Sigmoid colon (tissue), 6 donors: ENCODE measurements at regions not wholly inside any gene's neighbourhood (a gene's known extent, or its start where the extent isn't known, plus 50 kb on each side); places are given as distances from the start of the nearest gene placed in this dataset.

Experiments
- DNase-seq: peaks from one replicate; pipeline ENCODE4 v3.0.0-alpha.2; 2019
- H3K27ac ChIP-seq, 4 donors: fragments of 200-600 bp; sonication (generic); one replicate each; pipeline ENCODE4 v1.5.1; 2016 to 2019; ENCODE audit warnings: mild to moderate bottlenecking in 1 of 4
- H3K27me3 ChIP-seq, 3 donors: fragments of 200-600 bp; sonication (generic); one replicate each; pipeline ENCODE4 v1.5.1; 2019; ENCODE audit warnings: mild to moderate bottlenecking in 1 of 3
- H3K36me3 ChIP-seq, 4 donors: fragments of 200-600 bp; sonication (generic); one replicate each; pipeline ENCODE4 v1.5.1; 2016 to 2019
- H3K4me1 ChIP-seq, 4 donors: fragments of 200-600 bp; sonication (generic); one replicate each; pipeline ENCODE4 v1.5.1; 2017 to 2019
- H3K4me3 ChIP-seq, 4 donors: fragments of 200-600 bp; sonication (generic); one replicate each; pipeline ENCODE4 v1.5.1; 2017 to 2019; ENCODE audit warnings: mild to moderate bottlenecking in 2 of 4, moderate library complexity in 1 of 4
- H3K9me3 ChIP-seq, 4 donors: fragments of 200-600 bp in 3 of 4; sonication (generic) in 3 of 4; one replicate each; pipeline versions ENCODE4 v1.5.1 to v1.6.1; 2013 to 2019
- CTCF ChIP-seq, 4 experiments: fragments of 450-650 bp in 3 of 4; fragments of 200-600 bp in 1 of 4; IDR thresholded peaks; one replicate each; pipeline ENCODE4 v1.5.1; 2016 to 2019; ENCODE audit warnings: antibody characterized with exemption in 4 of 4, mild to moderate bottlenecking in 3 of 4, moderate library complexity in 2 of 4
- EP300 ChIP-seq, 4 donors: sonication (generic); formaldehyde crosslinking; IDR thresholded peaks; one replicate each; pipeline ENCODE4 v1.6.1; 2017; ENCODE audit warnings: antibody characterized with exemption in 4 of 4
- POLR2A ChIP-seq, 2 donors: fragments of 450-650 bp; IDR thresholded peaks; one replicate each; pipeline ENCODE4 v1.6.1; 2016; ENCODE audit warnings: antibody characterized with exemption in 2 of 2, mild to moderate bottlenecking in 2 of 2, moderate library complexity in 2 of 2
- POLR2AphosphoS5 ChIP-seq, 4 donors: sonication (generic); formaldehyde crosslinking; IDR thresholded peaks; one replicate each; pipeline ENCODE4 v1.6.1; 2017; ENCODE audit warnings: antibody characterized with exemption in 4 of 4
- WGBS, 2 donors: extraction: QIAGEN DNeasy Blood & Tissue Kit; methylation state at CpG; one replicate each; pipeline ENCODE4 v1.1.7; 2013; 5-methylcytosine and 5-hydroxymethylcytosine counted together
- intact Hi-C: fragments of 100-400 bp; cut with DNase I; formaldehyde crosslinking; loops from one replicate; pipeline ENCODE4 v1.15.1; 2023
- donor health status: healthy with polysubstance abuse.
- donor health status: healthy.

GRCh38 chr3:72341380-72341770, 506.9 kb downstream of the SHQ1 start:
- 94% methylated on average over 5 of the region's 5 CpGs for WGBS, 2 donors
- Histone ChIP-seq H3K27me3 (no peaks in the 10 kb centered on the region), H3K9me3 (no peaks in the 10 kb centered on the region), H3K4me3 (no peak overlapping the region), H3K36me3 (no peaks in the 10 kb centered on the region), H3K27ac (peak overlapping the region in 2 of 4 donors; percentile 20 to 33), H3K4me1 (peaks cover 0 to 37% (median 29%) of the 10 kb centered on the region in 4 donors)
- TF ChIP-seq POLR2AphosphoS5 (IDR thresholded peaks at IDR 0.05) (no peak), EP300 (IDR thresholded peaks at IDR 0.05) (no peak), POLR2A (IDR thresholded peaks at IDR 0.05) (no peak), CTCF (IDR thresholded peaks at IDR 0.05) (no peak)
- no peak for DNase-seq
- intact Hi-C loops = no loop called here

GRCh38 chr3:72340476-72341379, 507.5 kb downstream of the SHQ1 start:
- H3K9me3 ChIP-seq = no peaks in the 10 kb centered on the region
- no peak for TF ChIP-seq POLR2AphosphoS5 (IDR thresholded peaks at IDR 0.05)
- TF ChIP-seq POLR2A (IDR thresholded peaks at IDR 0.05) = no peak
- no peak for TF ChIP-seq CTCF (IDR thresholded peaks at IDR 0.05)
- TF ChIP-seq EP300 (IDR thresholded peaks at IDR 0.05) = no peak
- DNase-seq = no peak
- H3K4me3 ChIP-seq = no peak overlapping the region
- H3K27ac ChIP-seq = peak overlapping the region in 1 of 4 donors; percentile 33
- H3K4me1 ChIP-seq = peaks cover 0 to 39% (median 35%) of the 10 kb centered on the region in 4 donors
- H3K27me3 ChIP-seq = no peaks in the 10 kb centered on the region
- WGBS, 2 donors = 83 to 87% methylated on average over 12 of the region's 12 CpGs
- H3K36me3 ChIP-seq = no peaks in the 10 kb centered on the region
- intact Hi-C loops = no loop called here

- no peaks in the 10 kb centered on the region for H3K9me3 ChIP-seq
Measured at GRCh38 chr3:72340056-72340455, 508.2 kb downstream of the SHQ1 start.

GRCh38 chr3:72339670-72340030, 508.6 kb downstream of the SHQ1 start:
- intact Hi-C loops = loop anchor here (5.0 kb wide), 1 partner anchor 67 kb away; no protein-coding TSS in a partner anchor
- TF ChIP-seq EP300 (IDR thresholded peaks at IDR 0.05) (no peak), CTCF (IDR thresholded peaks at IDR 0.05) (no peak), POLR2A (IDR thresholded peaks at IDR 0.05) (no peak), POLR2AphosphoS5 (IDR thresholded peaks at IDR 0.05) (no peak)
- H3K27ac ChIP-seq = peak overlapping the region in 2 of 4 donors; percentile 32 to 46
- H3K4me1 ChIP-seq = peaks cover 0 to 49% (median 44%) of the 10 kb centered on the region in 4 donors
- H3K4me3 ChIP-seq = no peak overlapping the region
- DNase-seq = no peak
- WGBS, 2 donors = 47 to 80% methylated on average over 4 of the region's 4 CpGs
- no peaks in the 10 kb centered on the region for H3K9me3 ChIP-seq
- no peaks in the 10 kb centered on the region for H3K36me3 ChIP-seq
- no peaks in the 10 kb centered on the region for H3K27me3 ChIP-seq

More at GRCh38 chr3:72340056-72340455, 508.2 kb downstream of the SHQ1 start:
- no peak overlapping the region for H3K4me3 ChIP-seq
- no peak for DNase-seq
- no peaks in the 10 kb centered on the region for H3K36me3 ChIP-seq
- TF ChIP-seq EP300 (IDR thresholded peaks at IDR 0.05) (no peak), POLR2A (IDR thresholded peaks at IDR 0.05) (no peak), POLR2AphosphoS5 (IDR thresholded peaks at IDR 0.05) (no peak), CTCF (IDR thresholded peaks at IDR 0.05) (no peak)
- peak overlapping the region in 1 of 4 donors; percentile 15 for H3K27ac ChIP-seq
- peaks cover 0 to 45% (median 42%) of the 10 kb centered on the region in 4 donors for H3K4me1 ChIP-seq
- intact Hi-C loops = no loop called here
- 67 to 87% methylated on average over 9 of the region's 9 CpGs for WGBS, 2 donors
- H3K27me3 ChIP-seq = no peaks in the 10 kb centered on the region
